ENCODE measurements at regions not wholly inside any gene's neighbourhood (a gene's known extent, or its start where the extent isn't known, plus 50 kb on each side); places are given as distances from the start of the nearest gene placed in this dataset.

- TF ChIP-seq CTCF (IDR thresholded peaks at IDR 0.05; ENCODE audit: extremely low read depth in 1 of 2, insufficient read depth in 1 of 2, low read depth in 1 of 2, low read length in 2 of 2) (no peak), MYC (IDR thresholded peaks at IDR 0.05; ENCODE audit: low read depth, low read length) (no peak), FOS (IDR thresholded peaks at IDR 0.05; ENCODE audit: borderline replicate concordance, insufficient read depth, low read length) (no peak), JUN (IDR thresholded peaks at IDR 0.05; ENCODE audit: borderline replicate concordance, insufficient read depth, insufficient read length, low read depth) (no peak)
Observed at GRCh38 chr5:179439181-179439985, 94.1 kb upstream of the ADAMTS2 start.

Data from endothelial cell of umbilical vein (primary cell).